ENCODE measurements at regions not wholly inside any gene's neighbourhood (a gene's known extent, or its start where the extent isn't known, plus 50 kb on each side); places are given as distances from the start of the nearest gene placed in this dataset.

DNA sequence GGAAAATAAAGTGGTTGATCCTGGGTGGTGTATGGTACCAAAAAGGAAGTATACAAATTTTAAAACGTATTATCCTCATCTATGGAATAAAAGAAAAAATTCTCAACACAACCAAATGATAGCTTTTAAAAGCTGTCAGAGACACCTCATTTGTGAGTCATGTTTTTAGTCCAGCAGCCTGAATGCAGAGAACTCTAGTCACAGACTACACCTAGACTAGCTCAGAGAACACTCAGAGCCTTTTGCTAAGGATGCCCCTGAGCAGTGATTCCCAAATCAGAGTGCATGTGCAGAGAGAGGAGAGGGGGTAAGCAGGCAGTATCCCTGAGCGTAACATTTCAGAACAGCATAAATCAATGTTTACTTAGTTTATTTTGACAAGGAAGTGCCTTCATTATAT lies 809.3 kb downstream of the HACE1 start (continued):
- TF ChIP-seq, protein P1, sequence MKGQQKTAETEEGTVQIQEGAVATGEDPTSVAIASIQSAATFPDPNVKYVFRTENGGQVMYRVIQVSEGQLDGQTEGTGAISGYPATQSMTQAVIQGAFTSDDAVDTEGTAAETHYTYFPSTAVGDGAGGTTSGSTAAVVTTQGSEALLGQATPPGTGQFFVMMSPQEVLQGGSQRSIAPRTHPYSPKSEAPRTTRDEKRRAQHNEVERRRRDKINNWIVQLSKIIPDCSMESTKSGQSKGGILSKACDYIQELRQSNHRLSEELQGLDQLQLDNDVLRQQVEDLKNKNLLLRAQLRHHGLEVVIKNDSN (CRISPR knock-in tag; IDR thresholded peaks at IDR 0.05), result no peak
- TF ChIP-seq GRHL2 (CRISPR knock-in tag; IDR thresholded peaks at IDR 0.05; ENCODE audit: insufficient replicate concordance, severe bottlenecking), result no peak
- no peak for TF ChIP-seq TP53 (CRISPR knock-in tag; IDR thresholded peaks at IDR 0.05)
- TF ChIP-seq SMAD4 (CRISPR knock-in tag; IDR thresholded peaks at IDR 0.05), result no peak
- no peak for TF ChIP-seq ATF2 (CRISPR knock-in tag; IDR thresholded peaks at IDR 0.05; ENCODE audit: borderline replicate concordance, low read depth)
- no peak for TF ChIP-seq PRDM15 (CRISPR knock-in tag; IDR thresholded peaks at IDR 0.05)
- TF ChIP-seq TCF7 (CRISPR knock-in tag; IDR thresholded peaks at IDR 0.05; ENCODE audit: low read depth), result no peak

- POLR2A ChIA-PET, result no interaction called here
- H3K27ac Mint-ChIP-seq, result no peak overlapping the region
- no peaks in the 10 kb centered on the region for H3K4me1 Mint-ChIP-seq
- ATAC-seq (no peak), DNase-seq (ENCODE audit: low spot score) (no peak)
- H3K36me3 Mint-ChIP-seq, result no peaks in the 10 kb centered on the region
- peaks cover 10% of the 10 kb centered on the region for H3K9me3 Mint-ChIP-seq
- H3K27me3 Mint-ChIP-seq (ENCODE audit: low read depth), result no peaks in the 10 kb centered on the region; the same call in 1 of the 2 replicates
- CTCF ChIA-PET, result no interaction called here
- no peak overlapping the region for H3K4me3 Mint-ChIP-seq
- TF ChIP-seq, protein P1 (CRISPR knock-in tag; IDR thresholded peaks at IDR 0.05), result no peak
- TF ChIP-seq FOXP1 (CRISPR knock-in tag; IDR thresholded peaks at IDR 0.05; ENCODE audit: borderline replicate concordance) (no peak), TP53 (CRISPR knock-in tag; IDR thresholded peaks at IDR 0.05) (no peak), ZNF423 (CRISPR knock-in tag; IDR thresholded peaks at IDR 0.05) (no peak), NFYB (CRISPR knock-in tag; conservative IDR thresholded peaks at IDR 0.05; ENCODE audit: low read depth) (no peak), TEAD1 (CRISPR knock-in tag; IDR thresholded peaks at IDR 0.05) (no peak), MXD4 (CRISPR knock-in tag; IDR thresholded peaks at IDR 0.05; ENCODE audit: borderline replicate concordance) (no peak), ZNF281 (CRISPR knock-in tag; IDR thresholded peaks at IDR 0.05) (no peak), SP1 (CRISPR knock-in tag; conservative IDR thresholded peaks at IDR 0.05) (no peak), JUN (CRISPR knock-in tag; IDR thresholded peaks at IDR 0.05) (no peak), ATF6 (CRISPR knock-in tag; IDR thresholded peaks at IDR 0.05) (no peak), ESRRA (CRISPR knock-in tag; IDR thresholded peaks at IDR 0.05; ENCODE audit: borderline replicate concordance) (no peak)
- TF ChIP-seq, protein P2, sequence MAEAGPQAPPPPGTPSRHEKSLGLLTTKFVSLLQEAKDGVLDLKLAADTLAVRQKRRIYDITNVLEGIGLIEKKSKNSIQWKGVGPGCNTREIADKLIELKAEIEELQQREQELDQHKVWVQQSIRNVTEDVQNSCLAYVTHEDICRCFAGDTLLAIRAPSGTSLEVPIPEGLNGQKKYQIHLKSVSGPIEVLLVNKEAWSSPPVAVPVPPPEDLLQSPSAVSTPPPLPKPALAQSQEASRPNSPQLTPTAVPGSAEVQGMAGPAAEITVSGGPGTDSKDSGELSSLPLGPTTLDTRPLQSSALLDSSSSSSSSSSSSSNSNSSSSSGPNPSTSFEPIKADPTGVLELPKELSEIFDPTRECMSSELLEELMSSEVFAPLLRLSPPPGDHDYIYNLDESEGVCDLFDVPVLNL (CRISPR knock-in tag; IDR thresholded peaks at IDR 0.05; ENCODE audit: borderline replicate concordance, low read depth), result no peak
- TF ChIP-seq, protein P3, sequence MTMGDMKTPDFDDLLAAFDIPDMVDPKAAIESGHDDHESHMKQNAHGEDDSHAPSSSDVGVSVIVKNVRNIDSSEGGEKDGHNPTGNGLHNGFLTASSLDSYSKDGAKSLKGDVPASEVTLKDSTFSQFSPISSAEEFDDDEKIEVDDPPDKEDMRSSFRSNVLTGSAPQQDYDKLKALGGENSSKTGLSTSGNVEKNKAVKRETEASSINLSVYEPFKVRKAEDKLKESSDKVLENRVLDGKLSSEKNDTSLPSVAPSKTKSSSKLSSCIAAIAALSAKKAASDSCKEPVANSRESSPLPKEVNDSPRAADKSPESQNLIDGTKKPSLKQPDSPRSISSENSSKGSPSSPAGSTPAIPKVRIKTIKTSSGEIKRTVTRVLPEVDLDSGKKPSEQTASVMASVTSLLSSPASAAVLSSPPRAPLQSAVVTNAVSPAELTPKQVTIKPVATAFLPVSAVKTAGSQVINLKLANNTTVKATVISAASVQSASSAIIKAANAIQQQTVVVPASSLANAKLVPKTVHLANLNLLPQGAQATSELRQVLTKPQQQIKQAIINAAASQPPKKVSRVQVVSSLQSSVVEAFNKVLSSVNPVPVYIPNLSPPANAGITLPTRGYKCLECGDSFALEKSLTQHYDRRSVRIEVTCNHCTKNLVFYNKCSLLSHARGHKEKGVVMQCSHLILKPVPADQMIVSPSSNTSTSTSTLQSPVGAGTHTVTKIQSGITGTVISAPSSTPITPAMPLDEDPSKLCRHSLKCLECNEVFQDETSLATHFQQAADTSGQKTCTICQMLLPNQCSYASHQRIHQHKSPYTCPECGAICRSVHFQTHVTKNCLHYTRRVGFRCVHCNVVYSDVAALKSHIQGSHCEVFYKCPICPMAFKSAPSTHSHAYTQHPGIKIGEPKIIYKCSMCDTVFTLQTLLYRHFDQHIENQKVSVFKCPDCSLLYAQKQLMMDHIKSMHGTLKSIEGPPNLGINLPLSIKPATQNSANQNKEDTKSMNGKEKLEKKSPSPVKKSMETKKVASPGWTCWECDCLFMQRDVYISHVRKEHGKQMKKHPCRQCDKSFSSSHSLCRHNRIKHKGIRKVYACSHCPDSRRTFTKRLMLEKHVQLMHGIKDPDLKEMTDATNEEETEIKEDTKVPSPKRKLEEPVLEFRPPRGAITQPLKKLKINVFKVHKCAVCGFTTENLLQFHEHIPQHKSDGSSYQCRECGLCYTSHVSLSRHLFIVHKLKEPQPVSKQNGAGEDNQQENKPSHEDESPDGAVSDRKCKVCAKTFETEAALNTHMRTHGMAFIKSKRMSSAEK (CRISPR knock-in tag; IDR thresholded peaks at IDR 0.05; ENCODE audit: borderline replicate concordance), result no peak
Measured at GRCh38 chr6:104046426-104046825, 813.3 kb downstream of the HACE1 start.

Measured in WTC11 (cell line).